GM18505 (cell line): ENCODE measurements at regions not wholly inside any gene's neighbourhood (a gene's known extent, or its start where the extent isn't known, plus 50 kb on each side); places are given as distances from the start of the nearest gene placed in this dataset.

Experiments used
- ATAC-seq: cut with Tn5 transposase; IDR thresholded peaks from one replicate; pipeline ENCODE4 v1.9.1; 2021; ENCODE audit not compliant: unreplicated experiment
- POLR2A ChIP-seq: IDR thresholded peaks from 4 replicates; pipeline ENCODE4 v1.6.1; 2011; ENCODE audit warnings: borderline replicate concordance; ENCODE audit not compliant: insufficient read depth, insufficient read length; ENCODE audit errors: extremely low read depth

GRCh38 chr2:107025291-107025857, 139.4 kb upstream of the ST6GAL2 start:
- ATAC-seq: no peak
- TF ChIP-seq POLR2A: no peak

GRCh38 chr2:107025869-107026380, 140.0 kb upstream of the ST6GAL2 start:
- ATAC-seq: no peak
- no peak for TF ChIP-seq POLR2A

- TF ChIP-seq POLR2A: no peak
- no peak for ATAC-seq
These were observed 141.2 kb upstream of the ST6GAL2 start for GRCh38 chr2:107027205-107027604.

GRCh38 chr2:107027810-107028209, 141.8 kb upstream of the ST6GAL2 start:
- TF ChIP-seq POLR2A: no peak

GRCh38 chr2:107028661-107029060, 142.7 kb upstream of the ST6GAL2 start:
- TF ChIP-seq POLR2A: no peak
- no peak for ATAC-seq

More at GRCh38 chr2:107027810-107028209, 141.8 kb upstream of the ST6GAL2 start:
- no peak for ATAC-seq

GRCh38 chr2:107036293-107036692, 150.3 kb upstream of the ST6GAL2 start:
- ATAC-seq: no peak
- TF ChIP-seq POLR2A: no peak

- no peak for ATAC-seq
- no peak for TF ChIP-seq POLR2A
These were observed 176.2 kb upstream of the ST6GAL2 start for GRCh38 chr2:107062173-107062572.

GRCh38 chr2:107062599-107063220, 176.7 kb upstream of the ST6GAL2 start:
- ATAC-seq: no peak
- TF ChIP-seq POLR2A: no peak

- no peak for ATAC-seq
- no peak for TF ChIP-seq POLR2A
These were observed 177.3 kb upstream of the ST6GAL2 start for GRCh38 chr2:107063228-107063627.

GRCh38 chr2:107064750-107065149, 178.8 kb upstream of the ST6GAL2 start:
- no peak for TF ChIP-seq POLR2A
- ATAC-seq: no peak

GRCh38 chr2:107068069-107068916, 182.3 kb upstream of the ST6GAL2 start:
- no peak for TF ChIP-seq POLR2A
- ATAC-seq: no peak

GRCh38 chr2:107069890-107070289, 183.9 kb upstream of the ST6GAL2 start:
- no peak for TF ChIP-seq POLR2A
- no peak for ATAC-seq

- TF ChIP-seq POLR2A: no peak
- ATAC-seq: no peak
These were observed 186.4 kb upstream of the ST6GAL2 start for GRCh38 chr2:107072150-107072940.
